Suprapubic skin (tissue), 3 donors: ENCODE measurements at regions not wholly inside any gene's neighbourhood (a gene's known extent, or its start where the extent isn't known, plus 50 kb on each side); places are given as distances from the start of the nearest gene placed in this dataset.

Source experiments
- CTCF ChIP-seq, 2 donors: fragments of 200-600 bp in 1 of 2; fragments of 450-650 bp in 1 of 2; sonication (generic) in 1 of 2; IDR thresholded peaks; one replicate each; pipeline ENCODE4 v1.5.1; 2016 to 2019; ENCODE audit warnings: antibody characterized with exemption in 2 of 2, mild to moderate bottlenecking in 1 of 2, moderate library complexity in 1 of 2
- POLR2A ChIP-seq, 2 donors: fragments of 450-650 bp; IDR thresholded peaks; one replicate each; pipeline ENCODE4 v1.6.1; 2017; ENCODE audit warnings: antibody characterized with exemption in 2 of 2, mild to moderate bottlenecking in 2 of 2, moderate library complexity in 2 of 2

GRCh38 chr10:8618834-8619233 lies 564.3 kb downstream of the GATA3 start:
- TF ChIP-seq CTCF (IDR thresholded peaks at IDR 0.05) (no peak), POLR2A (IDR thresholded peaks at IDR 0.05) (no peak)
